Suprapubic skin (tissue), 4 donors: ENCODE measurements at regions not wholly inside any gene's neighbourhood (a gene's known extent, or its start where the extent isn't known, plus 50 kb on each side); places are given as distances from the start of the nearest gene placed in this dataset.
"Not testable (repeated sequence)": the region's sequence is repeated elsewhere in the genome, so short reads cannot be mapped to it uniquely, and the experiment has no call there.

Source experiments
- CTCF ChIP-seq, 2 donors: fragments of 200-600 bp in 1 of 2; fragments of 450-650 bp in 1 of 2; sonication (generic) in 1 of 2; IDR thresholded peaks; one replicate each; pipeline ENCODE4 v1.5.1; 2016 to 2019; ENCODE audit warnings: antibody characterized with exemption in 2 of 2, mild to moderate bottlenecking in 1 of 2, moderate library complexity in 1 of 2
- POLR2A ChIP-seq, 2 donors: fragments of 450-650 bp; IDR thresholded peaks; one replicate each; pipeline ENCODE4 v1.6.1; 2017; ENCODE audit warnings: antibody characterized with exemption in 2 of 2, mild to moderate bottlenecking in 2 of 2, moderate library complexity in 2 of 2
- POLR2AphosphoS5 ChIP-seq, 3 donors: sonication (generic); formaldehyde crosslinking; IDR thresholded peaks; one replicate each; pipeline ENCODE4 v1.6.1; 2017; ENCODE audit warnings: antibody characterized with exemption in 3 of 3

- TF ChIP-seq CTCF, POLR2AphosphoS5, POLR2A (IDR thresholded peaks at IDR 0.05): not testable (repeated sequence)
Observed at GRCh38 chrX:99939206-99939882, 470.7 kb downstream of the PCDH19 start.
